Karpas-422 (cell line): ENCODE measurements at regions not wholly inside any gene's neighbourhood (a gene's known extent, or its start where the extent isn't known, plus 50 kb on each side); places are given as distances from the start of the nearest gene placed in this dataset. TPM values are rescaled to one million over a fixed set of nuclear protein-coding genes. Genes with fewer than 3 reads are reported as not detected.

Experiments used
- DNase-seq: peaks from one replicate; pipeline ENCODE4 v3.0.0-alpha.2; 2015
- H2AFZ ChIP-seq: fragments of 200-600 bp; sonication (generic); 2 replicates; pipeline ENCODE4 v1.6.1; 2014; ENCODE audit warnings: antibody characterized with exemption, low read length, mixed read lengths
- H3K27ac ChIP-seq: fragments of 200-600 bp; sonication (generic); 2 replicates; pipeline ENCODE4 v1.5.1; 2014; ENCODE audit warnings: mild to moderate bottlenecking, low read length, moderate library complexity
- H3K27me3 ChIP-seq: fragments of 200-600 bp; sonication (generic); 2 replicates; pipeline ENCODE4 v1.6.1; 2014; ENCODE audit warnings: low read length, mixed read lengths
- H3K36me3 ChIP-seq: fragments of 200-600 bp; sonication (generic); 2 replicates; pipeline ENCODE4 v1.6.1; 2014; ENCODE audit warnings: low read length, mixed read lengths; ENCODE audit not compliant: insufficient read depth
- H3K4me1 ChIP-seq: fragments of 200-600 bp; sonication (generic); 2 replicates; pipeline ENCODE4 v1.6.1; 2014; ENCODE audit warnings: mild to moderate bottlenecking, low read length, mixed read lengths
- H3K4me2 ChIP-seq: fragments of 200-600 bp; sonication (generic); 2 replicates; pipeline ENCODE4 v1.6.1; 2014; ENCODE audit warnings: low read length, low read depth, mild to moderate bottlenecking; ENCODE audit not compliant: poor library complexity, severe bottlenecking
- H3K4me3 ChIP-seq: fragments of 200-600 bp; sonication (generic); 2 replicates; pipeline ENCODE4 v1.5.1; 2014; ENCODE audit warnings: mild to moderate bottlenecking, antibody characterized with exemption, low read length, mixed read lengths
- H3K79me2 ChIP-seq: fragments of 200-600 bp; sonication (generic); 2 replicates; pipeline ENCODE4 v1.6.1; 2014; ENCODE audit warnings: mild to moderate bottlenecking, low read length, mixed read lengths
- H3K9ac ChIP-seq: fragments of 200-600 bp; sonication (generic); 2 replicates; pipeline ENCODE4 v1.6.0; 2014; ENCODE audit warnings: low read length
- H3K9me2 ChIP-seq: fragments of 200-600 bp; sonication (generic), shearing (Covaris generic); replicated peaks from 2 replicates; pipeline ENCODE4 v1.6.0; 2014; ENCODE audit warnings: mild to moderate bottlenecking, low read length, moderate library complexity; ENCODE audit not compliant: insufficient read depth
- H3K9me3 ChIP-seq: fragments of 300-700, 200-600 bp; sonication (generic); 2 replicates; pipeline ENCODE4 v1.6.1; 2014; ENCODE audit warnings: low read length, mixed read lengths
- H4K20me1 ChIP-seq: fragments of 200-600 bp; sonication (generic); 2 replicates; pipeline ENCODE4 v1.6.1; 2014; ENCODE audit warnings: mild to moderate bottlenecking, antibody characterized with exemption, low read length, low read depth; ENCODE audit not compliant: insufficient read depth
- small RNA-seq: library from RNA; depleted of rRNA; stranded (forward); fragments of <200 nt; gene quantifications from one replicate; pipeline ENCODE3, GENCODE V24; 2014

DNA sequence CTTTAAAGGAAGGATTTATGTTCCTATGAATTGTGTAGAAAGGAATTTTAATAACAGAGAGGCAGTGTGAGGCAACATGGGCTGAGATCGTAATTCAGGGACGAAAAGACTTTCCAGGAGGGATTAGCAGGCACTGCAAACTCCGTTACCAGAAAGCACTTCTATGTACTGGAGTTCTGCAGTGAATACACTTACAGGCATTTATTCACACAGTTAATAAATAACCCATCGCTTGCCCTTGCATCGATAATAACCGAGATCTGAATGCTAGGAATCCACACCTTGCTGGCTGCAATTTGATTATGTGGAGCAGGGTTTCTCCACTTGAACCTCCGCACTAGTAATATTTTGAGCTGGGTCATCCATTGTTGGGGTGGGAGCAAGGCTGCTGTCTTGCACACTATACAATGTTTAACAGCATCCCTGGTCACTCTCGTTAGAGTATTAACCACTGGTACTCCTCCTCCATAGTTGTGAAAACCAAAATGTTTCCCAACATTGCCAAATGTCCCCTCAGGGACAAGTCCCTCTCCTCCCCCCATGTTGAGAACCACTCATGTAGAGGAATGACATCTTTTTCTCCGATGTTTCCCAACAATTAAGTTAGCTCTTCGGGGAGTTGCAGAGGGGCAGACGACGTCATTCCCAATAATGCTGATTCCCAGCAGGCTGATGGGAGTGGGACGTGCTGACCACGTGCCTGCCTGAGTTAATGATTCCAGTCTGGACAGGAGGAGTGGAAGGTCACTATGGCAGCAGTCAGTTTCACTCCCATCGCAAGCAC lies 99.5 kb downstream of the SNX19 start:
- Histone ChIP-seq H3K9me3 (no peaks in the 10 kb centered on the region), H4K20me1 (no peaks in the 10 kb centered on the region), H3K9me2 (no peaks in the 10 kb centered on the region), H3K9ac (no peak overlapping the region), H3K27me3 (no peaks in the 10 kb centered on the region), H2AFZ (no peak overlapping the region), H3K4me1 (no peaks in the 10 kb centered on the region), H3K4me3 (no peak overlapping the region), H3K4me2 (no peak overlapping the region), H3K79me2 (no peaks in the 10 kb centered on the region), H3K36me3 (no peaks in the 10 kb centered on the region), H3K27ac (no peak overlapping the region)
- DNase-seq: no peak

DNA sequence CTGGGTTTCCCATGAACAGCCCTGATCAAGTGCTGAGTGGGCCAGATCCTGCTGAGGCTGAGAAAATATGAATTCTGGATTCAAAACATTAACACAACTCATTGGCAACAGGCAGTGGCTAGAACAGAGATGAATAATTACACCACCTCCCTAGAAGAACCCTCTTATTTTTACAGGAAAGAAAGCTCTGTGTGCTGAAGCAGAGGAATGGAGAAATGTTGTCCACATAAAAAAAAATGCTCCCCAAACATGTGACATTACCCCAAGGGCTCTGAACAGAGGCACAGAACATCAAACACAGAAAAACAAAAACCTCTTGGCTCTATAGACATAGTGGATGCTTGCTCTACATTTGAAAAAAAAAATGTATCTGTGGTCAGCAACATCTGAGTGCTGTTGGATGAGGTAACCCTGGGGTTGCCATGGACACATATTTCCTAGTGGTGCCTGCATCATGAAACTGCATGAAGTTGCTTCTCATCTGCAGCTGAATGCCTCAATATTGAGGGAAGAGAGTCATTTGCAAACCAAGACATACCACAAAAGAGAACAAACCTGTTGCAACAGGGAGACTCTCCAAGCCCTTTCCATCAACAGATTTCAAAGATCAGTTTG lies 98.8 kb downstream of the SNX19 start:
- Histone ChIP-seq H2AFZ (no peak overlapping the region), H3K9ac (no peak overlapping the region), H3K9me3 (no peaks in the 10 kb centered on the region), H3K9me2 (no peaks in the 10 kb centered on the region), H3K27ac (no peak overlapping the region), H3K36me3 (no peaks in the 10 kb centered on the region), H3K4me3 (no peak overlapping the region), H3K79me2 (no peaks in the 10 kb centered on the region), H3K4me1 (no peaks in the 10 kb centered on the region), H3K4me2 (no peak overlapping the region), H4K20me1 (no peaks in the 10 kb centered on the region), H3K27me3 (no peaks in the 10 kb centered on the region)
- DNase-seq: no peak

DNA sequence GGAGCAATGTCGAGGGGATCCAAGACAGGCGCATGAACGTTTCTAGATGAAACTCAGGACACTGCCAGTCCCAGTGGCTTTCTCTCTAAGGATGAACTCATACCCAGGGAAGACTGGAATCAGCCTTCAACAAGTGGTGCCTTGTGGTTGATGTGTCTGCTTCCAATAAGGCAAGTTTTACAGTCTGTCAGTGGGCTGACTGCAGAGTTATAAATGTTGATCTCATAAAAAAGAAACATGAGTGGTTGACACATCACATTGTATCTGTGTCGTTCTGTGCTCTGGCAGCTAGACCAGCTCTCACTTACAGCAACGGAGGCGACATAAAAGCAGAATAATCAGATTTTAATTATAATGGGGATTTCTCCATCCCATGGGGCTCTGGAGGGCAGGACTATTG lies 96.7 kb downstream of the SNX19 start:
- Histone ChIP-seq H3K9ac (no peak overlapping the region), H3K9me3 (no peaks in the 10 kb centered on the region), H3K4me1 (no peaks in the 10 kb centered on the region), H3K27me3 (no peaks in the 10 kb centered on the region), H3K27ac (no peak overlapping the region), H3K36me3 (no peaks in the 10 kb centered on the region), H3K4me3 (no peak overlapping the region), H3K9me2 (no peaks in the 10 kb centered on the region), H4K20me1 (no peaks in the 10 kb centered on the region), H3K79me2 (no peaks in the 10 kb centered on the region), H2AFZ (no peak overlapping the region), H3K4me2 (no peak overlapping the region)
- DNase-seq: no peak

Small RNA genes in the stretch of these regions (small RNA-seq; reads per million reads assigned to genes)
- gene AP004371.1 (not detected), gene MIR8052 (not detected)
